ENCODE measurements at regions not wholly inside any gene's neighbourhood (a gene's known extent, or its start where the extent isn't known, plus 50 kb on each side); places are given as distances from the start of the nearest gene placed in this dataset.

DNA sequence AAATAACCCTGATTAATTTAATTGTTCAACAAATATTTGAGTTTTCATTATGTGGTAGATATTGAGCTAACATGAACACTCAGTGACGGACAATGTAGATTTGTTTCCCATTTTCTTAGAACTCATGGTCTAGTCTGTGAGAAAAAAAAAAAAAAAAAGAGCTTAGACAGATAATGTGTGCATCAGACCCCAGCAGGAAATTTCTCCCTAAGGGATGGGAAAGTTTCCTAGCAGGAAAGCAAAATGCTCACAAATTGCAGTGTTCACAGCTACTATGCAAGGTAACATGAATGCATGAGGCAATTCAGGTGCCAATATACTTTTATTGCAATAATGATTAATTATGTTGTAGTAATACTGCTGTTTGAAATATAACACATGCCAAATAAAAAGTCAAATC, 843.2 kb upstream of the SLIT2 start:
- Mint-ChIP-seq H3K4me1 (ENCODE audit: low read depth) (no peaks in the 10 kb centered on the region), H3K4me3 (no peak overlapping the region), H3K9me3 (peaks cover 4% of the 10 kb centered on the region)

DNA sequence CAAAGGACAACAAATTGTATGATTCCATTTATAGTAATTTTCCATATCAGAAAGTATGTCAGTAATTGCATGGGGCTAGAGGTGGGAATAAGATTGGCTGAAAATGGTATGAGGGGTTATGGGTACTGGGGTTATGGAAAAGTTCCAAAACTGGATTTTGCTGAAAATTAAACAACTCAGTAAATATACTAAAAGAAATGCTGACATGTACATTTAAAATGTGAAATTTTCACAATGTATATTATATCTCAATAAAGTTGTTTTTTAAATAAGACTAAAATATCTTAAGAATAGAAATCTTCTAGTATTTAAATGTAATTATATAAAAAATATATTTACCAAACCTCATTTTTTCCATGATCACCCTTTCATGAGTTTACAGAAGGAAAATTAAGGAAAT, 844.9 kb upstream of the SLIT2 start:
- Mint-ChIP-seq H3K27ac (no peak overlapping the region), H3K9me3 (peaks cover 8% of the 10 kb centered on the region), H3K36me3 (ENCODE audit: low read depth) (no peaks in the 10 kb centered on the region), H3K4me1 (ENCODE audit: low read depth) (no peaks in the 10 kb centered on the region), H3K4me3 (no peak overlapping the region), H3K27me3 (ENCODE audit: insufficient read depth) (peaks cover 1% of the 10 kb centered on the region)
- intact Hi-C loops (cut with micrococcal nuclease): no loop called here
- DNase-seq (ENCODE audit: low spot score): no peak

More for the DNA sequence above, 843.2 kb upstream of the SLIT2 start:
- intact Hi-C loops (cut with micrococcal nuclease): no loop called here
- DNase-seq (ENCODE audit: low spot score): no peak
- Mint-ChIP-seq H3K27ac (no peak overlapping the region), H3K36me3 (ENCODE audit: low read depth) (no peaks in the 10 kb centered on the region), H3K27me3 (ENCODE audit: insufficient read depth) (no peaks in the 10 kb centered on the region)

DNA sequence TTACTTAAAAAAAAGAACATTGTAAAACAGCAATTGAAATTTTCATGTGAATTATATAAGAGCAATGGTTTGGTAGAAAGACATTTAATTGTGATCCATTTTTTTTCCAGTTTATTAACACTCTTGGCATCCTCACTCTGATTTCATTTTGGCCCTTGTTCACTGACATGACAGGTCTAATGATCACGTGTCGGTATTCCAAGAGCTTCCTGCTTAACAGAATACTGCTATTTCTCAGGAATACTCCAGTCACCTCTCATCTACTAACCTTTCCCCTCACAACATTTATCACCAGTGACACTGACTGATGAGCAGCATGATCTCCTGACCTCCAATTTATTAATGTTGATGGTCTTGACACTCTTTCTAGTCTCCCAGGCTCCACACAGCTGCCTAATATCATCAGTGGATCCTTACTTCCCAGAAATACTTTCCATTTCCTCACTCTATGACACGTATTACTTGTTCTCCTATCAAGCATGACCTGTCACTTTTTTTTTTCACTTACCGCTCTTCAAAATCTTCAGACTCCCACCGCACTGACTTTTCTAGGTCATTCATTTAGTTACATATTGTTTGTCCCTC, 847.8 kb upstream of the SLIT2 start:
- no peak for DNase-seq (ENCODE audit: low spot score)
- peaks cover 1% of the 10 kb centered on the region for H3K27me3 Mint-ChIP-seq (ENCODE audit: insufficient read depth)
- peaks cover 4% of the 10 kb centered on the region for H3K9me3 Mint-ChIP-seq
- H3K36me3 Mint-ChIP-seq (ENCODE audit: low read depth): no peaks in the 10 kb centered on the region
- H3K4me1 Mint-ChIP-seq (ENCODE audit: low read depth): no peaks in the 10 kb centered on the region
- H3K4me3 Mint-ChIP-seq: no peak overlapping the region
- no peak overlapping the region for H3K27ac Mint-ChIP-seq
- intact Hi-C loops (cut with micrococcal nuclease): no loop called here

DNA sequence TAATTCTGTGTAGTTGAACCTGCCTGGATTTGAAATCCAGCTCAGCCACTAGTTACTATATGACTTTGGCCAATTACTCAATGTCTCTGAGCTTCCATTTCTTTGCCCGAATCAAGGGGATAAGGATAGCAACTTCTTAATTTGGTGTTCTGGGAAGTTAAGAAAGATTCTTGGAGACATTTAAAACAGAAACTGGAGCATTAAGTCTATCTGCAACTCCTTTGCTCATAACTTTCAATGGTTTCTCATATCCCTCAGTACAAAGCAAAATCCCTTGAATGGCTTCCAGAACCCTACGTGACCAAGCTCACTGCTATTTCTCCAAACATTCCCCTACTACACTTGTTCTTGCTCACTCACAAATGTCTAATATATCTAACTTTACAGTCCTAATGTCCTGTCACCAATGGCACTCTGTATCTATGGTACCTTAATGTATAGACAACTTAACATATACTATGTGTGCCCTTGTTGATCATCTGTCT, 849.1 kb upstream of the SLIT2 start:
- Mint-ChIP-seq H3K27ac (no peak overlapping the region), H3K27me3 (ENCODE audit: insufficient read depth) (peaks cover 1% of the 10 kb centered on the region), H3K36me3 (ENCODE audit: low read depth) (no peaks in the 10 kb centered on the region), H3K9me3 (peaks cover 4% of the 10 kb centered on the region), H3K4me3 (no peak overlapping the region), H3K4me1 (ENCODE audit: low read depth) (no peaks in the 10 kb centered on the region)
- no peak for DNase-seq (ENCODE audit: low spot score)
- intact Hi-C loops (cut with micrococcal nuclease): no loop called here

DNA sequence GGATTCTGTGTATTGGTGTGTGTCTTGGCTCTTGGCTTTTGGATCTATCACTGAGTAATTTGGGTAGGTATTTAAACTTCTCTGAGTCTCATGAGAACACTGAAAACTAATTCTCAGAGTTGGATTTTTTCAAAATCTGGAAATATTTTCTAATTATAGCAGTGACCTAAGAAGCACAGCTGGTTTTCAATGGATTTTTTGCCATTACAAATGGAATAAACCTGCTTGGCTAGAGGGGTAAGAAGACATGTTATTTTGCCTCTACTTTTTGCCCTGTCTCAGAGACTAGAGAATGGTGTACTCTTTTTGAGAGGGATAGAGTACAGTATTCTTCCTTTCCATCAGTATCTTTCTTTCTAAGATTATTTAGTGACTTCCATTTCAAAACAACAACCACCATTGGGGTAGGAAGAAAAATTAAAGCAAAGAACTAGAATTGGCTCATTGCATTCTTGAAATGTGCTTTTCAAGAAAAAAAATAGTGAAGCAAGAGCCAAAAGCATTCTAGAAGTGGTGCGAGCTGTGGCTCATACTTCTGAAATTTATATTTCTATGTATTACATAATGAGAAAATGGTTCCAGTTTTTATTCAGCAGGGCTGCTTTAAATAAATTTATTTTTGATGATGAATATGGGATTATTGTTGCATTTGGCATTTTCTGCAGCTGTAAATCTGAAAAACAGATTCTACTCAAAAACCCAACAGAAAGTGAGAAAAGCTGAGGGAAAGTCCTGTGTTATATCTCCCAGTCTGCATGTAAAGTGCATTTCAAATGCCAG, 850.2 kb upstream of the SLIT2 start:
- Mint-ChIP-seq H3K36me3 (ENCODE audit: low read depth) (no peaks in the 10 kb centered on the region), H3K27ac (no peak overlapping the region), H3K27me3 (ENCODE audit: insufficient read depth) (peaks cover 1% of the 10 kb centered on the region), H3K4me3 (no peak overlapping the region), H3K4me1 (ENCODE audit: low read depth) (no peaks in the 10 kb centered on the region), H3K9me3 (peaks cover 4% of the 10 kb centered on the region)
- no peak for DNase-seq (ENCODE audit: low spot score)
- intact Hi-C loops (cut with micrococcal nuclease): no loop called here

DNA sequence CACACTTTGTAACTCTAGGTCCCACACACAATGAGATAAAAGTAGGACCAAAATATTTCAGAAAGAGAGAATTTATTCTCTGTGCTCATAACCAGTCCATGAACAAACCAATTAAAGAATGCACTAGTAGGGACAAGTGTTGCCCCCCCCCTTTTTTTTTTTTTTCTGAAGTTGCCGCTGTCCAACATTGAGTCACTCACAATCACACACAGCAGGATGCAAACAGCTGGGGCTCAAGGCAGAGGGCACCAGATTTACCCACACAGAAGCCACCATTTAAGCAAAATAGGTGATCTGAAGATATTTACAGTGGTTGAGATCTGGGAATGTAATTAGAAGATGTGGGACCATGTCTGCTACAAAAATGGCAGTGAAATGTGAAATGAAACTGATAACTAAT, 850.9 kb upstream of the SLIT2 start:
- Mint-ChIP-seq H3K36me3 (ENCODE audit: low read depth) (no peaks in the 10 kb centered on the region), H3K27me3 (ENCODE audit: insufficient read depth) (peaks cover 1% of the 10 kb centered on the region), H3K27ac (no peak overlapping the region), H3K4me3 (no peak overlapping the region), H3K9me3 (peaks cover 4% of the 10 kb centered on the region), H3K4me1 (ENCODE audit: low read depth) (no peaks in the 10 kb centered on the region)
- no peak for DNase-seq (ENCODE audit: low spot score)
- intact Hi-C loops (cut with micrococcal nuclease): no loop called here

DNA sequence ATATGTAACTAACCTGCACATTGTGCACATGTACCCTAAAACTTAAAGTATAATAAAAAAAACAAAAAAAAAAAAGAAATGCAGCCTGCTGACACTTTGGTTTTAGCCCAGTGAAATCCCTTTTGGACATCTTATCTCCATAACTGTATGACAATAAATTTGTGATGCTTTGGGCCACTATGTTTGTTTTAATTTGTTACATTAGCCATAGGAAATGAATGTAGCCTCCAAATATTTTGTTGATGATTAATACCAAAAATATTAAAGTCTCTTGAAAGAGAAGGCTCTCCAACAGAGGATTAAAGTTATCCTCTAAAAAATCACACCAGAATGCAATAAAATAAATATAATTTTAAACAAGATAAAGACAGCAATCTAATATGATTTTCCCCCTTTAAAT, 852.7 kb upstream of the SLIT2 start:
- peaks cover 13% of the 10 kb centered on the region for H3K9me3 Mint-ChIP-seq
- no peaks in the 10 kb centered on the region for H3K36me3 Mint-ChIP-seq (ENCODE audit: low read depth)
- peaks cover 1% of the 10 kb centered on the region for H3K27me3 Mint-ChIP-seq (ENCODE audit: insufficient read depth)
- intact Hi-C loops (cut with micrococcal nuclease): no loop called here
- H3K27ac Mint-ChIP-seq: no peak overlapping the region
- no peak for DNase-seq (ENCODE audit: low spot score)
- no peaks in the 10 kb centered on the region for H3K4me1 Mint-ChIP-seq (ENCODE audit: low read depth)
- no peak overlapping the region for H3K4me3 Mint-ChIP-seq

DNA sequence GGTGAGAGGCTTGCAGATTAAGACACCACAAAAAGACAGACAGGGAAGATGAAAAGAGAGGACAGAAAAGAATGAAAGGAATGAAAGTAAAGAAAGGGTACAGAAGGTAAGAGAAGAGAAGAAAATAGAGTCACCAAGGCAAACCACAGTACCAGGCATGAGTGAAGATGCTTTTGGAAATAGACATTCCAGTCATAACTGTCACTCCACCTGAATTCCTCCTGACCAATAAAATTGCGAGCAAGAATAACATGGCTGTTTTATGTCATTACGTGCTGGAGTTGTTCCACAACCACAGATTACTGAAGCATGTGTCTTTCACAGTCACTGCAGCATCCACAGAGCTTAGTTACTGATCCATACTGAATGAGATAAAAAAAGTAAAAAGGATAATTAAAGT, 864.9 kb upstream of the SLIT2 start:
- no peaks in the 10 kb centered on the region for H3K36me3 Mint-ChIP-seq (ENCODE audit: low read depth)
- peaks cover 23% of the 10 kb centered on the region for H3K9me3 Mint-ChIP-seq
- no peak overlapping the region for H3K4me3 Mint-ChIP-seq
- intact Hi-C loops (cut with micrococcal nuclease): no loop called here
- no peaks in the 10 kb centered on the region for H3K27me3 Mint-ChIP-seq (ENCODE audit: insufficient read depth)
- H3K27ac Mint-ChIP-seq: no peak overlapping the region
- no peak for DNase-seq (ENCODE audit: low spot score)
- no peaks in the 10 kb centered on the region for H3K4me1 Mint-ChIP-seq (ENCODE audit: low read depth)

DNA sequence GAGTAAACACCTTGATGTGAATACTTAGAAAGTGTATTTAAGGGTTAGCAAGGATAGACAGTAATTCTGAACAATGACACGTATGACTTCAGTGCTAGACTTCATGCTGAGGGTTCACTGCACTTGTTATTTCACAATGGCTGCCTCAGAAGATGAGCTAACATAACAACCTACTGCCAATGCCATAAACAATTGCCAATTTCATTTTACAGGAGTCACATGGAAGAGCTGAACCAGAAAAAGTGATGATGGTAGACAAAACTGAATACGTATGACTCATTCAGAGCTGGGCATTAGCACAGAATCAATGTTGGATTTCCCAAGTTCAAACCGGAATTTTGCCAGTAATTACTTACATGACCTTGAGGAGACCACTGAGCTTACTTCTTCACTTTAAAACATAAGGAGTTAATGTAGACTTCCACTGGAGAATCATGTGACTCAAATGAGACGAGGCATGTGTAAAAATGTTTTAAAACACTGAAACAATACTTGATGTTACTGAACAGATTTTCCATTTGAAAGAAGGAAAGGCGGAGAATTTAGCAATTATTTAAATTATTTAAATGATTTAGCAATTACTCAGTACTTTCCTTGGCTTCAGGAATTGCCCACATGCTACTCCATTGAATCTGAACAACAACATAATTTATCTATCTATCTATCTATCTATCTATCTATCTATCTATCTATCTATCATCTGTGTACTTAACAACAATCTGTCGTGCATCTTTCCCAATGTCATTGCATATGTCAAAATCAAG, 868.5 kb upstream of the SLIT2 start:
- Mint-ChIP-seq H3K9me3 (peaks cover 23% of the 10 kb centered on the region), H3K4me3 (no peak overlapping the region), H3K27ac (no peak overlapping the region), H3K36me3 (ENCODE audit: low read depth) (no peaks in the 10 kb centered on the region), H3K27me3 (ENCODE audit: insufficient read depth) (no peaks in the 10 kb centered on the region), H3K4me1 (ENCODE audit: low read depth) (no peaks in the 10 kb centered on the region)
- intact Hi-C loops (cut with micrococcal nuclease): no loop called here
- DNase-seq (ENCODE audit: low spot score): no peak

DNA sequence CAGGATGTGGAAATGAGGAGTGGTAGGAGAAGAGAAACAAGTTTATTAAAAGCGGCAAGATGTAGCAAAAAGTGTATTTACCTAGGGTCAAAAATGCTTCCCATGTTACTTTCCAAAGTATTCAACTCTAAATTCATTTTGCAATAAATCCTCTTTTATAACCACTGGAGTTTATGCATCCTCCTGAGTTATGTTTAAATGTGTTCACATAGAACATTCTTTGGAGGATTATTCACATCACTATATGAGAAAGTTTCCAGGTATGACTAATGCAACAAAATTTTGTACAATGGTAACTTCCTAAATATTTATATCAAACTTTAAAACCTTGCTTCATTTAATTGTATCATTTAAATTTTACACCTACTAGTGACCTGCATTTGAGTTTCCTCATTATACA, 870.6 kb upstream of the SLIT2 start:
- peaks cover 19% of the 10 kb centered on the region for H3K9me3 Mint-ChIP-seq
- intact Hi-C loops (cut with micrococcal nuclease): no loop called here
- no peak for DNase-seq (ENCODE audit: low spot score)
- no peak overlapping the region for H3K4me3 Mint-ChIP-seq
- H3K27me3 Mint-ChIP-seq (ENCODE audit: insufficient read depth): no peaks in the 10 kb centered on the region
- H3K27ac Mint-ChIP-seq: no peak overlapping the region
- no peaks in the 10 kb centered on the region for H3K4me1 Mint-ChIP-seq (ENCODE audit: low read depth)
- no peaks in the 10 kb centered on the region for H3K36me3 Mint-ChIP-seq (ENCODE audit: low read depth)

DNA sequence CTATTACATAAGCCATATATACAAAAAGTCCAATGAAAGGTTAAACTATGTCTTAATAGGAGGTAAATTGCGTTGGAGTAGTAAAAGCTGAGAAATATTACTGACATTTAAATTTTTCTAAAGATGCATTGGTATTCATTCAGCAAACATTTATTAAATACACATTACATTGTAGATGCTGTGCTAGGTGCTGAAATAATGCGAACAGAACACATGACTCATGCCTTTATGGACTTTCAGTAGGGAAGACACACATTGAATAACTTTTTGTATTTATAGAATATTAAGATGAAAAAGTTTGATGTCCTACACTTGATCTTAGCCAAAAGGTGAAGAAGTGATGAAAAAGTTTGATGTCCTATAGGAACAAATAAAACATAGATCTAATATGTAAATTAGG, 871.1 kb upstream of the SLIT2 start:
- Mint-ChIP-seq H3K4me3 (no peak overlapping the region), H3K36me3 (ENCODE audit: low read depth) (no peaks in the 10 kb centered on the region), H3K4me1 (ENCODE audit: low read depth) (no peaks in the 10 kb centered on the region), H3K27me3 (ENCODE audit: insufficient read depth) (no peaks in the 10 kb centered on the region), H3K9me3 (peaks cover 19% of the 10 kb centered on the region), H3K27ac (no peak overlapping the region)
- DNase-seq (ENCODE audit: low spot score): no peak
- intact Hi-C loops (cut with micrococcal nuclease): no loop called here

DNA sequence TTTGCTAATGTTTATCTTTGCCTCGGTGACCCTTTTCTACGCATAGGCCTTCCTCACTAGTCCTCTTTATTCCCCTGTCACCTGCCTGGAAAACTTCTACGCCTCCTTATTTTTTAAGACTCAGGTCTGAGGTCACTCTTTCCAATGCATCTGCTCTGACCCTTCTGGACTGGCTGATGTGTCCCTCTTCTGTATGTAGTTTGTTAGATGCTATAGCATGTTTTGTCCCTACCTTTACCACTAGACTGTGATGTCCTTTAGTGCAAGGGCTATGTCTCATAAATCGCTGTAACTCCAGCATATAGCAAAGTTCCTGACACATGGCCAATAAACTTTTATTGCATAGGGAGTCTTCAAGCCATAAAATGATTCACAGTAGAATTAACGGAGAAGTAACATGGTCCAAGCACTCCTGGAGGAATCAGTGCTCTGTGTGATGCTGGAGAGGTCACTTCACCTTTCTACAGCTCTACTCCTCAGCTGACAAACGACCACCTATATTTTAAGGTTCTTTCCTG, 872.5 kb upstream of the SLIT2 start:
- no peak for DNase-seq (ENCODE audit: low spot score)
- Mint-ChIP-seq H3K9me3 (peaks cover 11% of the 10 kb centered on the region), H3K27ac (no peak overlapping the region), H3K36me3 (ENCODE audit: low read depth) (no peaks in the 10 kb centered on the region), H3K4me3 (no peak overlapping the region), H3K4me1 (ENCODE audit: low read depth) (no peaks in the 10 kb centered on the region), H3K27me3 (ENCODE audit: insufficient read depth) (no peaks in the 10 kb centered on the region)
- intact Hi-C loops (cut with micrococcal nuclease): no loop called here

DNA sequence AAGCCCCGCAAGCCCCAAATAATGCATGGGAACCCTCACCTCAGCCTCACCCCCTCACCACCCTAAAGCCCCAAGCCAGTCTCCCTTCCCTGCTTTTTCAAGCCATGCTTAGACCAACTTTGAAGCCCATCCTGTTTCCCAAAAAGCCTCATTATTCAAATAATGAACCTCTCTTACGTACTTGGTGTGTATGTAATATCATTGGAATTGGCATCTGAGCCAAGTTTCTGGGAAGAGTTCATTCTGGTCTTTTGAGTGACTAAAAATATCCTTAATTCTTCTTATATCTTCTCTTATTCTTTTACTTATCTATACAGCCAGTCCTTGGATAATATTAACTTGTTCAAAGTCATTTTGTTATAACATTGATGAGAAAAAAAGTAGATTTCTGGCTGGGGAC, 875.8 kb upstream of the SLIT2 start:
- Mint-ChIP-seq H3K27ac (no peak overlapping the region), H3K27me3 (ENCODE audit: insufficient read depth) (no peaks in the 10 kb centered on the region), H3K9me3 (peaks cover 3% of the 10 kb centered on the region), H3K4me3 (no peak overlapping the region), H3K4me1 (ENCODE audit: low read depth) (no peaks in the 10 kb centered on the region), H3K36me3 (ENCODE audit: low read depth) (no peaks in the 10 kb centered on the region)
- intact Hi-C loops (cut with micrococcal nuclease): no loop called here
- no peak for DNase-seq (ENCODE audit: low spot score)

Measured in activated T-helper 1 cell treated with anti-CD3 and anti-CD28 coated beads, Interleukin-12 subunit alpha, Interleukin-12 subunit beta, Interleukin-2, Interleukin-4 antibody, amounts not matched to agents 30 ng/mL and 10 ng/mL and 1 ng/mL, durations not matched to agents 14 hours and 24 hours and 36 hours (primary cell).